Mesothelial cell of epicardium (in vitro differentiated cells): ENCODE measurements at regions not wholly inside any gene's neighbourhood (a gene's known extent, or its start where the extent isn't known, plus 50 kb on each side); places are given as distances from the start of the nearest gene placed in this dataset.
"Not testable (repeated sequence)": the region's sequence is repeated elsewhere in the genome, so short reads cannot be mapped to it uniquely, and the experiment has no call there.

Experiments
- DNase-seq, 2 experiments: peaks; one replicate each; pipeline ENCODE4 v3.0.0; 2021; ENCODE audit warnings: low spot score in 2 of 2; ENCODE audit not compliant: unreplicated experiment in 2 of 2
- H3K27ac Mint-ChIP-seq: 2 replicates; pipeline ENCODE4 v1.8.0; 2021; ENCODE audit warnings: mixed read lengths
- H3K27me3 Mint-ChIP-seq: 2 replicates; pipeline ENCODE4 v1.8.0; 2021; ENCODE audit warnings: low read depth, mixed read lengths
- H3K36me3 Mint-ChIP-seq: 2 replicates; pipeline ENCODE4 v1.8.0; 2021; ENCODE audit warnings: mixed read lengths
- H3K4me1 Mint-ChIP-seq: 2 replicates; pipeline ENCODE4 v1.8.0; 2021; ENCODE audit warnings: mixed read lengths
- H3K4me3 Mint-ChIP-seq: 2 replicates; pipeline ENCODE4 v1.8.0; 2021; ENCODE audit warnings: mild to moderate bottlenecking, moderate library complexity, mixed read lengths
- H3K9me3 Mint-ChIP-seq: 2 replicates; pipeline ENCODE4 v1.8.0; 2021; ENCODE audit warnings: mixed read lengths
- CTCF ChIP-seq: fragments of 200-600 bp; sonication (generic); IDR thresholded peaks from one replicate; pipeline ENCODE4 v1.5.0; 2021; ENCODE audit warnings: antibody characterized with exemption; ENCODE audit not compliant: unreplicated experiment

GRCh38 chr18:78875016-78875777, 104.4 kb upstream of the SALL3 start:
- peaks cover 17% of the 10 kb centered on the region for H3K27me3 Mint-ChIP-seq
- no peaks in the 10 kb centered on the region for H3K9me3 Mint-ChIP-seq
- peak; percentile 42 for TF ChIP-seq CTCF
- no peak for DNase-seq
- H3K27ac Mint-ChIP-seq = no peak overlapping the region
- no peak overlapping the region for H3K4me3 Mint-ChIP-seq
- H3K4me1 Mint-ChIP-seq = peaks cover 3% of the 10 kb centered on the region
- H3K36me3 Mint-ChIP-seq = no peaks in the 10 kb centered on the region

- H3K27me3 Mint-ChIP-seq = peaks cover 17% of the 10 kb centered on the region
- TF ChIP-seq CTCF = no peak
- H3K4me1 Mint-ChIP-seq = peaks cover 3% of the 10 kb centered on the region
- H3K36me3 Mint-ChIP-seq = no peaks in the 10 kb centered on the region
- no peak overlapping the region for H3K27ac Mint-ChIP-seq
- H3K4me3 Mint-ChIP-seq = no peak overlapping the region
- DNase-seq = no peak
- no peaks in the 10 kb centered on the region for H3K9me3 Mint-ChIP-seq
These were observed 103.6 kb upstream of the SALL3 start for GRCh38 chr18:78875778-78876650.

GRCh38 chr18:78876868-78877267, 102.8 kb upstream of the SALL3 start:
- Mint-ChIP-seq H3K27ac (no peak overlapping the region), H3K4me1 (peaks cover 3% of the 10 kb centered on the region), H3K4me3 (no peak overlapping the region), H3K9me3 (no peaks in the 10 kb centered on the region), H3K36me3 (no peaks in the 10 kb centered on the region), H3K27me3 (peaks cover 17% of the 10 kb centered on the region)
- no peak for DNase-seq
- TF ChIP-seq CTCF = no peak

GRCh38 chr18:78878335-78878734, 101.3 kb upstream of the SALL3 start:
- no peak overlapping the region for H3K4me3 Mint-ChIP-seq
- no peaks in the 10 kb centered on the region for H3K9me3 Mint-ChIP-seq
- no peak overlapping the region for H3K27ac Mint-ChIP-seq
- no peak for TF ChIP-seq CTCF
- no peak for DNase-seq
- peaks cover 17% of the 10 kb centered on the region for H3K27me3 Mint-ChIP-seq
- no peaks in the 10 kb centered on the region for H3K36me3 Mint-ChIP-seq
- peaks cover 3% of the 10 kb centered on the region for H3K4me1 Mint-ChIP-seq

GRCh38 chr18:78879072-78879883, 100.3 kb upstream of the SALL3 start:
- peak; percentile 77 for TF ChIP-seq CTCF
- not testable (repeated sequence) for H3K36me3 Mint-ChIP-seq, H3K27ac Mint-ChIP-seq, H3K4me1 Mint-ChIP-seq, DNase-seq, H3K4me3 Mint-ChIP-seq, H3K9me3 Mint-ChIP-seq
- H3K27me3 Mint-ChIP-seq = peaks cover 17% of the 10 kb centered on the region
